Posterior vena cava (tissue), 2 donors: ENCODE measurements at regions not wholly inside any gene's neighbourhood (a gene's known extent, or its start where the extent isn't known, plus 50 kb on each side); places are given as distances from the start of the nearest gene placed in this dataset.
"Not testable (repeated sequence)": the region's sequence is repeated elsewhere in the genome, so short reads cannot be mapped to it uniquely, and the experiment has no call there.

ENCODE experiments used
- DNase-seq: peaks from one replicate; pipeline ENCODE4 v3.0.0-alpha.2; 2020; ENCODE audit warnings: low spot score
- intact Hi-C, 2 donors: fragments of 100-400 bp; cut with DNase I; formaldehyde crosslinking; loops; one replicate each; pipeline versions ENCODE4 v1.14.1 to v1.14.2; 2022 to 2023
- donor health status: DM: yes; HTN: yes; CAD: no.
- donor health status: DM: yes; HTN: yes; CAD: no.

GRCh38 chr12:46585854-46586621 lies 213.5 kb upstream of the SLC38A2 start:
- DNase-seq, result no peak
- intact Hi-C loops, result no loop called here

- intact Hi-C loops, DNase-seq: not testable (repeated sequence)
These were observed 211.5 kb upstream of the SLC38A2 start for GRCh38 chr12:46584098-46584497.

- intact Hi-C loops, DNase-seq: not testable (repeated sequence)
These were observed 209.4 kb upstream of the SLC38A2 start for GRCh38 chr12:46581990-46582389.

- intact Hi-C loops, result no loop called here
- DNase-seq, result no peak
These were observed 207.9 kb upstream of the SLC38A2 start for GRCh38 chr12:46580445-46580844.

GRCh38 chr12:46579474-46579873 lies 206.9 kb upstream of the SLC38A2 start:
- intact Hi-C loops, result loop anchor here in 1 of 2 donors (10.0 kb wide), 2 partner anchors 75 to 195 kb away; no protein-coding TSS in a partner anchor
- DNase-seq, result no peak

GRCh38 chr12:46578190-46578982 lies 205.8 kb upstream of the SLC38A2 start:
- intact Hi-C loops, result loop anchor here in 1 of 2 donors (10.0 kb wide), 2 partner anchors 76 to 194 kb away; no protein-coding TSS in a partner anchor

GRCh38 chr12:46577063-46577776 lies 204.6 kb upstream of the SLC38A2 start:
- intact Hi-C loops, result loop anchor here in 1 of 2 donors (10.0 kb wide), 2 partner anchors 78 to 192 kb away; no protein-coding TSS in a partner anchor

More at GRCh38 chr12:46578190-46578982, 205.8 kb upstream of the SLC38A2 start:
- DNase-seq, result peak; percentile 64

GRCh38 chr12:46574847-46575246 lies 202.3 kb upstream of the SLC38A2 start:
- intact Hi-C loops, result loop anchor here in 1 of 2 donors (10.0 kb wide), 2 partner anchors 80 to 190 kb away; no protein-coding TSS in a partner anchor
- DNase-seq, result no peak

More at GRCh38 chr12:46577063-46577776, 204.6 kb upstream of the SLC38A2 start:
- no peak for DNase-seq

- DNase-seq, result no peak
- intact Hi-C loops, result loop anchor here in 1 of 2 donors (10.0 kb wide), 2 partner anchors 81 to 189 kb away; no protein-coding TSS in a partner anchor
These were observed 200.7 kb upstream of the SLC38A2 start for GRCh38 chr12:46573347-46573658.

- DNase-seq, result no peak
- intact Hi-C loops, result loop anchor here in 1 of 2 donors (10.0 kb wide), 2 partner anchors 82 to 188 kb away; no protein-coding TSS in a partner anchor
These were observed 200.2 kb upstream of the SLC38A2 start for GRCh38 chr12:46572644-46573346.

GRCh38 chr12:46571608-46572007 lies 199.0 kb upstream of the SLC38A2 start:
- intact Hi-C loops, result loop anchor here in 1 of 2 donors (10.0 kb wide), 2 partner anchors 83 to 187 kb away; no protein-coding TSS in a partner anchor
- DNase-seq, result no peak

- intact Hi-C loops, result loop anchor here in 1 of 2 donors (10.0 kb wide), 3 partner anchors 45 to 185 kb away; no protein-coding TSS in a partner anchor
These were observed 197.4 kb upstream of the SLC38A2 start for GRCh38 chr12:46569826-46570439.

GRCh38 chr12:46567667-46568066 lies 195.1 kb upstream of the SLC38A2 start:
- no peak for DNase-seq
- intact Hi-C loops, result loop anchor here in 1 of 2 donors (10.0 kb wide), 1 partner anchor 47 kb away; no protein-coding TSS in a partner anchor

More at GRCh38 chr12:46569826-46570439, 197.4 kb upstream of the SLC38A2 start:
- DNase-seq, result no peak

- no peak for DNase-seq
- intact Hi-C loops, result loop anchor here in 1 of 2 donors (10.0 kb wide), 1 partner anchor 52 kb away; no protein-coding TSS in a partner anchor
These were observed 190.2 kb upstream of the SLC38A2 start for GRCh38 chr12:46562625-46563225.

GRCh38 chr12:46561769-46562624 lies 189.4 kb upstream of the SLC38A2 start:
- not testable (repeated sequence) for DNase-seq
- intact Hi-C loops, result loop anchor here in 1 of 2 donors (10.0 kb wide), 1 partner anchor 53 kb away; no protein-coding TSS in a partner anchor

GRCh38 chr12:46560874-46561273 lies 188.3 kb upstream of the SLC38A2 start:
- intact Hi-C loops, result loop anchor here in 1 of 2 donors (10.0 kb wide), 1 partner anchor 54 kb away; no protein-coding TSS in a partner anchor
- no peak for DNase-seq
